ENCODE measurements at regions not wholly inside any gene's neighbourhood (a gene's known extent, or its start where the extent isn't known, plus 50 kb on each side); places are given as distances from the start of the nearest gene placed in this dataset.
"Not testable (repeated sequence)": the region's sequence is repeated elsewhere in the genome, so short reads cannot be mapped to it uniquely, and the experiment has no call there.

GRCh38 chr2:13682540-13683272, 949.8 kb upstream of the LRATD1 start:
- DNase-seq: no peak

DNA sequence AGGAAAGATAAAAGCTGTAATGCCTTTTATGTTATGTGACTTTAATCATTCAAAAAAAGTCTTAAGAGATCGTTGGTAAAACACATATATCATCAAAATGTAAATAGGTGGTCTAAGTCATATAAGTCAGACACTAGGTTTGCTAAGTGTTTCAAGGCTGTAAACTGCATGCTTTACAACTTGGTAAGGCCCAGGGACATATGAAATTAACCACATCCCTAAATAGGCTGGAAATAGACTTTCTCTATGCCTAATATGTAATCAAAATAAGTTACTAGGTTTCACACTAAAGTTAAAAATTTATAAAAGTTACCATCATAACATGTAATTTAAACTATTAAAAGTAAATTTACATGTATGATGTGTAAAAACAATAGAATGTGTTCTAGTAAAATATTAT, 946.3 kb upstream of the LRATD1 start:
- no peak for DNase-seq

DNA sequence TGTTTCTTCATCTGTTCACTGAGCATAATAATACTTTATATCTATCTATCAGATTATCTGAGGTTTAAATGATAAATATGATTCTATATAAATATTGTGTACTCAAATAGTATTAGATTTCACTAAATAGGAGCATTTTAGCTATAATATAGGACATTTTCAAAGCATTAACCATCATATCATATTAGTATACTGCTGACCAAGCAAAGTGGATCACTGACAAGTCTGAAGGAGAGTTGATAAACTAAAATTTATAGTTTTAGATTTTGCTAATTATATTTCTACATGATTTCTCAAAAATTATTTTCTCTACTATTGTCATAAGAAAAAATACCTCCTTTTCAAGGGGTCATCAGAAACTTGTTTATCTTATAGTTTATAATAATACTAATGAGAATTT, 937.8 kb upstream of the LRATD1 start:
- no peak for DNase-seq

DNA sequence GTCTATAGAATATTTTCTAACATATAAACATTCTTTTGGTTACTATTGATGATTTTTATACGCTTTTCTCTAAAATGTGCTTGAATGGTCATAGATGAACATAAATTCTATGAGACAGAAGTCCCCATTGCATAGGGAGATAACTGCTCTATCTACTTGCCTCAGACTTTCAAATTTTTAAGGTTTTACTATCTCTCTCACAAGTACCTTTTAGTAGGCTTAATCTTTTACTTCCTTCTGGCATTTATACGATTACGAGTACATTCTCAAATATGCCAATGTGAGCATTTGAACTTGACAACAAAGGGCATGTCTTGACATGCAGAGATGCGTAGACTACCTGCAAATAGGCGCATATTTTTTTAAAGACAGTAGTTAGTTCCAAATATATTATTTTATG, 935.9 kb upstream of the LRATD1 start:
- no peak for DNase-seq

DNA sequence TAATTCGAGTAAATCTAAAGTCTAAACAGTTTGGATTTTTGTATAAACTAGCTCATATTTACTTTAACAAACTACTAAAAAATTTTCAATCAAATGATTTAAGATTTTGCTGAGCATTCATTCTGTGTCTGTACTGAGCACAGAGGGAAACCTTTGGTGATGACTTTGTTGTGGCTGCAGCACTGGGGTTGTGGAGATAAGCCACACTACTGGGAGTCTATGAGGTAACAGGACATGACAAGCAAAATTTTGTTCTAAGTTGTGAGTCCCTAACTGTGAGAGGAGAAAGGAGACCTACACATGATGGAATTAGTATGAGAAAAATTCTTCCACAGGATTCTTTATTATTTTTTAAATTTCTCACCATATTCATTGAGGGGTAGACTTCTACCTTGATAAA, 933.7 kb upstream of the LRATD1 start:
- no peak for DNase-seq

- not testable (repeated sequence) for DNase-seq
These were observed 932.6 kb upstream of the LRATD1 start for GRCh38 chr2:13699939-13700338.

GRCh38 chr2:13711154-13711553, 921.4 kb upstream of the LRATD1 start:
- DNase-seq: no peak

GRCh38 chr2:13714466-13714865, 918.1 kb upstream of the LRATD1 start:
- no peak for DNase-seq

- no peak for DNase-seq
These were observed 906.6 kb upstream of the LRATD1 start for GRCh38 chr2:13725945-13726344.

GRCh38 chr2:13745330-13745729, 887.2 kb upstream of the LRATD1 start:
- no peak for DNase-seq

DNA sequence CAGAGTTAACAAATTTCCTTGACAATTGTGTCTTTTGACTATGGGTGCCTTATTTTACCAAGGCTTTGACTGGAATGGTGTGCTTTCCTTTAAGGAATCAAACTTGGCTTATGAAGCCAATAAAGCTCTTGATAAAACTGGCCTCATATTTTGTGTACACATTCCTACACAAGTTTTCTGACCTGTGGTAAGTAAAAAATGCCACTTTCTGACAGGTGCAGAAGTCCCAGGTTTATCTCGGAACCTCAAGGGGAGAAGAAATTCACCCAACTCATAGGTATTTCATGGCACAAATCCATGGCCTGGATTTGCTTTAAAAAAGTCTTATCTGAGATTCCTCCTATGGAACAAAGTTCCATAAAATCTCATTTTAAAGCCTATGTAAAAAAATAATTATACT, 880.6 kb upstream of the LRATD1 start:
- no peak for DNase-seq

- no peak for DNase-seq
These were observed 874.1 kb upstream of the LRATD1 start for GRCh38 chr2:13758412-13758811.

- no peak for DNase-seq
These were observed 864.2 kb upstream of the LRATD1 start for GRCh38 chr2:13768274-13768673.

- DNase-seq: no peak
These were observed 862.2 kb upstream of the LRATD1 start for GRCh38 chr2:13770279-13770678.

GRCh38 chr2:13779996-13780395, 852.5 kb upstream of the LRATD1 start:
- DNase-seq: peak; percentile 4

GRCh38 chr2:13791019-13791547, 841.4 kb upstream of the LRATD1 start:
- DNase-seq: no peak

GRCh38 chr2:13806539-13806938, 826.0 kb upstream of the LRATD1 start:
- no peak for DNase-seq

DNA sequence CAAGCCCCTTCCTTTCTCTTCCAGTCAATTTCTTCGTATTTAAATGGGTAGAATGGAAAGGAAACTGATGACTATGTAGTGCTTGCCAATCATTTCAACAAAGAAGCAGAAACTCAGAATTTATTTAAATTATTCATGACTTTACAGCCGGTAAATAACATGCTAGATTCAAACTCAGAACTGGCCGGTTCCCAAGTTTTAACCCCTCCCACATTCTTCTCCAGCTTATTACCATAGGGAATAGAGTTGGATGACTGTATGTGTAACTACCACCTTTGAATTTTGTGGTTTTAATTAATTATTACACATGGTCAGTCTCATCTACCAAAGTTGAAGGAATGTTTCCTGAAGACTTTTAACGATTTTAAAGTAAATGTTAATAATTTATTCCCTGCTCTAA, 819.3 kb upstream of the LRATD1 start:
- DNase-seq: no peak

DNA sequence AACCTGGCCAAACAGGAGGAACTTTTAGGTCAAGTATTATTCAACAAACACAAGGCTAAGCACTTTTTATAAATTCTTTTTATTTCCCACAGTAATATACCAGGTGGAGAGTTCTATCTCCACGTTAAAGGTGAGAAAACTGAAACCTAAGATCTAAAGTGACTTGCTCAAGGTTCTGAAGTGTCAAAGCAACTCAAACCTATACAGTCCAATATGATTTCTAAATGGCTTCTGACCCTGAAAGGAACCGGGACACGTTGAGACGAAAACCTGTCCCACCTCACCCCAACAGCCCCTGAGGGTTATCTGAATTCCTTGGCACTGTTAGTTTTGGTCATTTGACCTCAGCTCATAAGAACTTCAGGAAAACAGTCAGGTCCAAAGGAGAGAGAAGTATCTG, 814.5 kb upstream of the LRATD1 start:
- DNase-seq: no peak

- no peak for DNase-seq
These were observed 812.6 kb upstream of the LRATD1 start for GRCh38 chr2:13819896-13820295.

DNA sequence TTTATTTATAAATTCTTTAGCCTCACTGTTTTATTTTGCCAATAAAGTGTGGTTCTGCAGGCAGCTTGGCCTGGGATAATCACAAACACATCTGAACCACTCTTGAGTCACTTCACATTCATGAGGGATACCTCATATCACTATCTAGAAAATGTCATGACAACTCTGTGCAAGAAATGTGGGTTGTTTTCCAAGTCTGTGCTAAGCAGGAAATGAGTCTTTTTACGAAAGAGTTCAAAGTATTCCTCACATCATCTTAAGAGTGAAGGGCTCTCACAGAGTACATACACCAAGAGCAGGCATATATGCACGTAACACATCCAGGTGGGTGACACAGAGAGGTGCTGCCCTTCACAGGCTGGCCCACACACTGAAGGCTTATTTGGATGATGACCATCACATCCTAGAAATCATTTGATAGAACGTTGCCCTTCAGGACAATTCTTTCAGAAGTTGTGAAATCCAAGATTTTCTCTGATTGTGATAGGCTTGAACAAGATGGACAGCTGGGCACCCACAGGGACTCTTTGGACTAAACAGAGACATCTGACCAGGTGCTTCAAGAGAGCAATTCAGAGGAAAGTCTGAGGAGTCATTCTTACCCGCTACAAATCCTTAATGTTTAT, 811.1 kb upstream of the LRATD1 start:
- no peak for DNase-seq

GRCh38 chr2:13822365-13822764, 810.2 kb upstream of the LRATD1 start:
- DNase-seq: no peak

DNA sequence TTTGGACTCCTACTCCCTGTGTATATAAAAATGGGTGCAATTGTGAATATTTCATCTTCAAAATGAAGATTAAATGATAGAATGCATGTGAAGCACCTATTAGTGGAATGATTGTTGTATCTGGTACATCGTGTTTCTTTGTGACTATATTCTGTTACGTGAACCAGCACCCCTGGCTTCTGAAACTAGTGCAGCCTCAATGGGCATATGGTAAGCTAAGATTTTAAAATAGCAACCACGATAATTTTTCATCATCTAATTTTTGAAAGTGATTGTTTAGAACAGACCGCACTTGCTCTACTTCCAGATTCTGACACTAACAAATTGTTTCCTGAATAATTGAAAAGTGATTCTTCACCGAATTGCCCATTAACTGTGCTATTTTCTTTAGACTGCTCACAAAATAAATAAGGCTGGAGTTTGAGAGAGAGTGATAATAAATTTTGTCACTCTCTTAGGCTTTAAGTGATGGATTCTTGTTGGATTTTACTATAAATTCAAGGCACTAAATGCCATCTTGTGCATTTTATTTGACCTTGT, 806.1 kb upstream of the LRATD1 start:
- DNase-seq: no peak

Measured in muscle of arm (tissue), 1 donor.